Epithelial cell of esophagus (primary cell): ENCODE measurements at regions not wholly inside any gene's neighbourhood (a gene's known extent, or its start where the extent isn't known, plus 50 kb on each side); places are given as distances from the start of the nearest gene placed in this dataset.

ENCODE experiments used
- DNase-seq: peaks from one replicate; pipeline ENCODE4 v3.0.0; 2010; ENCODE audit warnings: low read depth
- H3K4me3 ChIP-seq: 2 replicates; pipeline ENCODE4 v1.5.1; 2011; ENCODE audit warnings: mild to moderate bottlenecking, low read length, control low read depth
- TF ChIP-seq, protein P1 (sequence below): IDR thresholded peaks from 2 replicates; pipeline ENCODE4 v1.5.1; 2011; ENCODE audit warnings: low read depth, mild to moderate bottlenecking, low read length, control low read depth, inconsistent platforms; ENCODE audit not compliant: insufficient read depth; ENCODE audit errors: missing control alignments

DNA sequence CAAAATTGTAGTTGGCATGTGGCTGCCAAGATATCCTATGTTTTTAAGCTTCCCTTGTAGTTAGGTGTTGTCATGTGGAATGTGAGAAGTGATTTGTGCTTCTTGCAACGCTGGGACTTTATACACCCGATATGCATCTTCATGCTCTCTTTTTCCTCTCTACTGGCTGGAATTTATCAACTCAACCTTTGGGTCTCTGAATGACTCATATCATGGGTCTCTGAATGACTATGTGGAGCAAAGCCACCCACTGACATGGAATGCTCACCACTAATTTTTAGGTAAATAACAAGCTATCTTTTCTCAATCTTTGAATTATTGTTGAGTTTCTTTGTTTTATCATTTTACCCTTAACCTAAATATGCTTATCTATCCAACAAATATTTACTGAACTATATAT lies 144.6 kb downstream of the ATP23 start:
- TF ChIP-seq, protein P1, sequence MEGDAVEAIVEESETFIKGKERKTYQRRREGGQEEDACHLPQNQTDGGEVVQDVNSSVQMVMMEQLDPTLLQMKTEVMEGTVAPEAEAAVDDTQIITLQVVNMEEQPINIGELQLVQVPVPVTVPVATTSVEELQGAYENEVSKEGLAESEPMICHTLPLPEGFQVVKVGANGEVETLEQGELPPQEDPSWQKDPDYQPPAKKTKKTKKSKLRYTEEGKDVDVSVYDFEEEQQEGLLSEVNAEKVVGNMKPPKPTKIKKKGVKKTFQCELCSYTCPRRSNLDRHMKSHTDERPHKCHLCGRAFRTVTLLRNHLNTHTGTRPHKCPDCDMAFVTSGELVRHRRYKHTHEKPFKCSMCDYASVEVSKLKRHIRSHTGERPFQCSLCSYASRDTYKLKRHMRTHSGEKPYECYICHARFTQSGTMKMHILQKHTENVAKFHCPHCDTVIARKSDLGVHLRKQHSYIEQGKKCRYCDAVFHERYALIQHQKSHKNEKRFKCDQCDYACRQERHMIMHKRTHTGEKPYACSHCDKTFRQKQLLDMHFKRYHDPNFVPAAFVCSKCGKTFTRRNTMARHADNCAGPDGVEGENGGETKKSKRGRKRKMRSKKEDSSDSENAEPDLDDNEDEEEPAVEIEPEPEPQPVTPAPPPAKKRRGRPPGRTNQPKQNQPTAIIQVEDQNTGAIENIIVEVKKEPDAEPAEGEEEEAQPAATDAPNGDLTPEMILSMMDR: no peak
- no peak overlapping the region for H3K4me3 ChIP-seq
- DNase-seq: no peak

DNA sequence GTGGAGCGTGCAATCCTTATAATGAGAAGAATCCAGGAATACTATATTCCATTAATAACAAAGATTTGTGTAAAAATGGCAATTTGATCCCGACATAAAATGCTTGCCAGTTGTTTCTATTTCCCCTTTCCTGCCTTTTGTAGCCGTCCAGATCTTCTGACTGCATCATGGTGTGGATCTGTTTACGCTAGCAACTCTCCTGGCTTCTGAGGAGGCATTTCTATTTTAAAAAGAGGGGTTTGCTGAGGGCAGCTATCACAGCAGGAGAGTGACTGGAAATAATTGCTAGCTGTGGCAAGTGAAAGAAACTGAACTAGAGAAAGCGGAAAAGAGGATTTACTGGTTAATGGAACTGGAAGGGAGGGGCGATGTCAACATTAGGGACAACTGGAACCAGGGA lies 145.6 kb downstream of the ATP23 start:
- TF ChIP-seq, protein P1: no peak
- no peak for DNase-seq
- no peak overlapping the region for H3K4me3 ChIP-seq

DNA sequence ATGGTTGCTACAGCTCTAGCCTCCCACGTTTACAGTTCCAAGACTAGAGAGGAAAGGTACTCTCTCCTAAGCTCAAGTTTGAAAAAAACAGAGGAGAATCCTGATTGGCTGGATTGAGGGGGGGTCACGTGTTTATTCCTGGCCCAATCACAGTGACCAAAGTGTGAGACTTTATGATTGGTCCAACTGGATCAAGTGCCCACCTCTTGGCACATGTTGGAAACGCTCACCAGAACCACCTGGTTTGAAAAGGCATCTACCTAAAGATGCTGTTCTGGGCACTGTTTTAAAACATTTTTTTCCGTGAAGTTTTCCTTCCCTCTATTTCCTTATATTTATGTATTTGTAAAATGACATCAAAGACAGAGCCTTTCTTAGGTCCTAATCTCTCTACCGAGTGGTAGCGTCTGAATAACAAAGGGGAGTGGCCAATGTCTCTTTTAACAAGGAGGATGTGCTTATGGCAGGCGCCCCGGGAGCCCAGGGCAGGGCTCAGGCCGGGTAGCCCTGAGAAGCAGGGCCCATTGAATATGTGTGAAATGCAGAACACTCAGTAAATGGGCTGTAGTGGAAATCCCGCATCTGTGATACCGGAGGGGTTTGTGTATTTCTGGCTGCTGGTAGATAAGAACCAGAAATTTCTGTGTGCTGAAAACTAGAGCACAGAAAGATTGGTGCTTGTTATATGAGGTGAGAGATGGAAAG lies 146.2 kb downstream of the ATP23 start:
- H3K4me3 ChIP-seq: no peak overlapping the region
- no peak for DNase-seq
- TF ChIP-seq, protein P1: no peak

DNA sequence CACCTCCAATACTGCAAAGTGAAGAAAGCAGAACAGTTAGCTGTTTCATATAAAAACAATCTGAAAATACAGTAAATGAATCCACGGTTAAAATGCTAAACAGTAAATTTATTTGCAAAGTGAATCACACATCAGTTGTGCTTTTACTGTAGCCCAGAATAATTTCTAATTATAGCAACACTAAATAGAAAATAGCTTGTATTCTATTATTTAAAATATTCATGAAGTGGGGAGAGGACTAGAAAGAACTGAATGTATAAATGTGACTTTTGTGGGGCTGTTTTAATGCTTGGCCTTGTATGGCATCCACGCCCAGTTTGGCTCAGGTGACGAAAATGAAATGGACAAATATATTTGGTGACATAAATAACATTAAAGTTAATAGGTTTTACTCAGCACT lies 148.2 kb downstream of the ATP23 start:
- TF ChIP-seq, protein P1: no peak
- no peak for DNase-seq
- H3K4me3 ChIP-seq: no peak overlapping the region

DNA sequence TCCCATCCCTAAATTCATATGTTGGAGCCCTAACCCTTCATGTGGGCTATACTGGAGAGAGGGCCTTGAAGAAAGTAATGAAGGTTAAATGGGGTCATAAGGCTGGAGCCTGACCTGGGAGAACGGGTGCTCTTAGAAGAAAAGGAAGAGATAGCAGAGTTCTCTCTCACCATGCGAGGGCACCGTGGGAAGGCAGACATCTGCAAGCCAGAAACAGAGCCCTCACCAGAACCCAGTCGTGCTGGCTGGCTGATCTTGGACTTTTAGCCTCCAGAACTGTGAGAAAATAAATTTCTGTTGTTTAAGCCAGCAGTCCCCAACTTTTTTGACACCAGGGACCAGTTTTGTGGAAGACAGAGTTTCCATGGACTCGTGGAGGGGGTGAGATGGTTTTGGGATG lies 149.3 kb downstream of the ATP23 start:
- no peak overlapping the region for H3K4me3 ChIP-seq
- TF ChIP-seq, protein P1: no peak
- no peak for DNase-seq

DNA sequence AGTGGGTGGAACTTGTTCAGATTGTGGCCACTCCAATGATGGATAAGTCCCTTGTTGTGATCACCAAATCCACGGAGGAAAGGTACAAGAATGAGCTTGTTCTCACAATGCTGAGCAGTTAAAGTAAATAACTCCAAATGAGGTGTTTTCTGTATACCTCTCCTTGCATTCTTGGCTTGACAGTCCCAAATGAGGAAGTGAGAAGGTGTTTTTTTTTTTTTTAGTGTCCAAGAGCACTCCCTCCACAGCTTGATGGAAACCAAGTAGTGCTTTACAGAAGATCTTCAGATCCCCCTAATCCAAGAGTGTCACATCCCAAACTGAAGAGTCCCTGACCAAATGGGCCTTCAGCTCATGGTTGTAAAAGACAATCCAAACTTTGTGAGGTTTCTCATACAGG lies 153.6 kb downstream of the ATP23 start:
- no peak overlapping the region for H3K4me3 ChIP-seq
- TF ChIP-seq, protein P1: no peak
- DNase-seq: no peak

DNA sequence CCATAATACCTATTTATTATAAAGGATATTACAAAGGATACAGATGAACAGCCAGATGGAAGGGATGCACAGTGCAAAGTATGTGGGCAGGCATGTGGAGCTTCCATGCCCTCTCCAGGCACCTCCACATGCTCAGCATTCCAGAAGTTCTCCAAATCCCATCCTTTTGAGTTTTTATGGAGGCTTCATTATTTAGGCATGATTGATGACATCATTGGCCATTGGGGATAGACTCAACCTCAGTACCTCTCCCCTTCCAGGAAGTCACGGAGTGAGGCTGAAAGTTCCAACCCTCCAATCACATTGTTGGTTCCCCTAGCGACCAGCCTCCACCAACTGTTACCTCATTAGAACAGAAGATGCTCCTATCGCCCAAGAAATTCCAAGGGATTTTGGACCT lies 156.4 kb downstream of the ATP23 start:
- TF ChIP-seq, protein P1: no peak
- no peak for DNase-seq
- H3K4me3 ChIP-seq: no peak overlapping the region
